ENCODE measurements at regions not wholly inside any gene's neighbourhood (a gene's known extent, or its start where the extent isn't known, plus 50 kb on each side); places are given as distances from the start of the nearest gene placed in this dataset.

DNA sequence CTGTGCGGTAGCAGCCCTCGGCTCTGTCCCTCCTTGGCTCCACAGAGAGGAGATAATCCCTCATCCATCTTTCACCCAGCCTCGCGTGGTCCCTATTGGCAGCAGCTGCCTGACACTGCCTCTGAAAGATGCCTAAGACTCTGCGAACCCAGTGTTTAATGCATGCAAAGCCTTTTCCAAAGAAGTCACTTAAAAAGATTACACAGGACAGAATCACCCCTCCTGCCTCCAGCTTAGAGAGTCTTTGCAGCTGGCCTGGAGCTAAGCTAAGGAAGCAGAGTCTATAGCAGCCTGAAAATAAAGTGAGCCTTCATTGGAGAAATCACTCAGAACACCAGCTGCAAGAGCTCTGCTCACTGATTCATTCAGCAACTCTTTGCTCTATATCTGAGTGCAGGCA, 247.2 kb downstream of the SHQ1 start:
- Histone ChIP-seq H3K4ac (replicated peaks; ENCODE audit: insufficient read length, low read depth, low read length) (no peak overlapping the region), H3K23ac (ENCODE audit: insufficient read length) (no peak overlapping the region), H4K5ac (ENCODE audit: insufficient read length, low read depth, low read length) (no peak overlapping the region), H3K9me3 (ENCODE audit: insufficient read depth in 2 of 2, low read depth in 1 of 2, low read length in 1 of 2) (no peaks in the 10 kb centered on the region), H3K4me3 (ENCODE audit: extremely low read depth in 1 of 4, insufficient read depth in 2 of 4, low read depth in 3 of 4, low read length in 4 of 4) (no peak overlapping the region), H3K56ac (replicated peaks; ENCODE audit: insufficient read length, low read depth, low read length) (no peak overlapping the region), H3K4me1 (replicated peaks in 1 of 4; ENCODE audit: control insufficient read depth in 3 of 4, insufficient read depth in 4 of 4, low read length in 3 of 4) (peaks cover 0 to 6% (median 4%) of the 10 kb centered on the region in 4 experiments; a peak in 5 of 7 replicates), H3K9ac (replicated peaks in 1 of 4; ENCODE audit: extremely low read depth in 1 of 4, low read depth in 3 of 4, low read length in 3 of 4) (no peak overlapping the region), H2BK15ac (ENCODE audit: low read length) (no peak overlapping the region), H3K79me1 (ENCODE audit: low read depth, low read length) (no peaks in the 10 kb centered on the region), H4K91ac (replicated peaks; ENCODE audit: insufficient read length, low read length) (no peak overlapping the region), H2BK5ac (ENCODE audit: low read depth, low read length) (no peak overlapping the region; the same call in 1 of the 2 replicates), H4K8ac (ENCODE audit: extremely low read depth, insufficient read depth, low read length) (no peak overlapping the region), H3K18ac (ENCODE audit: extremely low read depth, low read length) (no peak overlapping the region), H4K20me1 (replicated peaks in 1 of 2; ENCODE audit: control insufficient read depth in 1 of 2, insufficient read depth in 2 of 2, low read length in 2 of 2) (no peaks in the 10 kb centered on the region), H2BK120ac (replicated peaks; ENCODE audit: low read depth, low read length) (no peak overlapping the region), H3K4me2 (ENCODE audit: insufficient read depth in 1 of 2, low read depth in 2 of 2, low read length in 2 of 2) (no peak overlapping the region), H2AK5ac (ENCODE audit: low read depth, low read length) (no peak overlapping the region), H3K79me2 (ENCODE audit: control insufficient read depth in 1 of 2, insufficient read depth in 2 of 2, low read length in 2 of 2) (no peaks in the 10 kb centered on the region), H3K14ac (ENCODE audit: insufficient read length) (no peak overlapping the region), H3K27ac (ENCODE audit: low read depth, low read length) (no peak overlapping the region), H2BK20ac (ENCODE audit: low read length) (no peak overlapping the region), H3K36me3 (ENCODE audit: control insufficient read depth in 2 of 4, insufficient read depth in 4 of 4, low read length in 3 of 4) (no peaks in the 10 kb centered on the region), H3K23me2 (ENCODE audit: low read depth, low read length) (no peaks in the 10 kb centered on the region), H3K27me3 (replicated peaks in 1 of 4; ENCODE audit: control insufficient read depth in 3 of 4, extremely low read depth in 1 of 4, insufficient read depth in 3 of 4, low read length in 3 of 4) (no peaks in the 10 kb centered on the region), H2AFZ (ENCODE audit: low read length) (no peak overlapping the region), H2BK12ac (ENCODE audit: low read depth, low read length) (0 out of 2 replicates have a peak overlapping the region, but pooled peaks have one; percentile 27)
- ChIA-PET CTCF (ENCODE audit: partially characterized antibody) (interaction anchor here (1.0 to 2.0 kb wide), 8 partner anchors 9 to 211 kb away, joined by 3 to 10 read pairs (median 4); no protein-coding TSS in a partner anchor), POLR2A (ENCODE audit: partially characterized antibody) (no interaction called here)
- DNase-seq (ENCODE audit: low read depth in 1 of 2, low spot score in 2 of 2), result no peak
- WGBS, 2 experiments (ENCODE audit: extremely low coverage in 1 of 2, insufficient coverage in 1 of 2, insufficient read length in 1 of 2, insufficient replicate concordance in 2 of 2, low coverage in 1 of 2, low lambda C conversion rate in 2 of 2, missing lambda C conversion rate in 1 of 2), result 78% methylated on average over 5 of the region's 5 CpGs; no CpG with 5 or more reads in 1 of the 2 experiments
- no peak for FAIRE-seq

Measured in H1 (cell line).